ENCODE measurements at regions not wholly inside any gene's neighbourhood (a gene's known extent, or its start where the extent isn't known, plus 50 kb on each side); places are given as distances from the start of the nearest gene placed in this dataset.

DNA sequence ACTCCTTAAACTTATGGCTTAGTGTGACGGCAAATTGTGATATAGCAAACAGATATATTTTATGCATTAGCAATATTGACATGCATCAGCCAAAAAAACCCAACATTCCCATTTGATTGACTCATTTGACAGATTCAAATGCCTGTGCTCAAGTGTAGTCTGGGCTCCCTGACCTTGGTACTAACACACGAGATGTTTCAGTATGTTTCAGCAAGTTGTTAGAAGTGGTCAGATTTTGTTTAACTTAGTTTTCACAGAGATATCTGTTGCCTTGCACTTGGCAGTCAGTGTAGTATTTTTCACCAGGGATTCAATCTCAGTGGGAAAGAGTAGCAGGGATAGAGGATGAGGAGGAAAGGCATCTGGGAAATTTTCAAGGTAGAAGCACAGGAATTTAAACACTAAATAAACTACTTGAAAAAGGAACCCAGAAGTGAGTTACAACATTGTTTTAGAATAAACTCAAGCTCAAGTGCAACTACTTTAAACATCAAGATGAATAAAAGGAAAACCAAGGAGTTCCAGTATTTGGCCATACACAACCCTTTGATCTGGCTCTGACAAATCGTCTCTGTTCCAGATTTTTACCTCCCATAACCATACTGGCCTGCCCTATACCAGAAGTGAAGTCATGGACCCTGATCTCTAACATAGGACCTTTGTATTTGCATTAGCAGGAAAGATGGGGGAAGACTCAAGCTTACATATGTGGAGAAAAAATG is 56.5 kb upstream of the BLID start:
- no peak for TF ChIP-seq POLR2AphosphoS5 (IDR thresholded peaks at IDR 0.05)
- no peak for TF ChIP-seq POLR2A (IDR thresholded peaks at IDR 0.05)
